H1 (cell line): ENCODE measurements at regions not wholly inside any gene's neighbourhood (a gene's known extent, or its start where the extent isn't known, plus 50 kb on each side); places are given as distances from the start of the nearest gene placed in this dataset.

ENCODE experiments used
- CTCF ChIA-PET: fragments of 300-600 bp; sonication (Branson Sonifier 250); formaldehyde crosslinking; loops from one replicate; lab custom pipeline; 2021; ENCODE audit not compliant: partially characterized antibody; lab: Charles Lee
- POLR2A ChIA-PET: fragments of 300-600 bp; sonication (Branson Sonifier 250); formaldehyde crosslinking; loops from one replicate; lab custom pipeline; 2021; ENCODE audit warnings: inconsistent platforms; ENCODE audit not compliant: partially characterized antibody; lab: Charles Lee
- DNase-seq, 2 experiments: peaks; one replicate each; pipeline versions ENCODE4 v3.0.0 to v3.0.0-alpha.2; 2010 to 2022; ENCODE audit warnings: low spot score in 2 of 2, low read depth in 1 of 2, mixed read lengths in 1 of 2
- FAIRE-seq: peaks from 2 replicates; lab custom pipeline; 2011; peaks lifted over from hg19 to GRCh38; lab: Jason Lieb, UNC
- H2AFZ ChIP-seq: 2 replicates; pipeline ENCODE4 v1.8.1; 2012; ENCODE audit warnings: low read length, inconsistent platforms
- H2AK5ac ChIP-seq: 2 replicates; pipeline ENCODE4 v1.6.1; 2013; ENCODE audit warnings: low read depth, low read length
- H2BK120ac ChIP-seq: replicated peaks from 2 replicates; pipeline ENCODE3; 2013; ENCODE audit warnings: low read depth, low read length, inconsistent platforms
- H2BK12ac ChIP-seq: 2 replicates; pipeline ENCODE4 v1.6.1; 2013; ENCODE audit warnings: low read depth, low read length
- H2BK15ac ChIP-seq: 2 replicates; pipeline ENCODE4 v1.6.1; 2013; ENCODE audit warnings: low read length
- H2BK20ac ChIP-seq: 2 replicates; pipeline ENCODE4 v1.6.1; 2013; ENCODE audit warnings: low read length
- H2BK5ac ChIP-seq: 2 replicates; pipeline ENCODE4 v1.6.1; 2013; ENCODE audit warnings: low read depth, low read length
- H3K14ac ChIP-seq: 2 replicates; pipeline ENCODE4 v1.6.1; 2013; ENCODE audit warnings: inconsistent platforms; ENCODE audit not compliant: insufficient read length
- H3K18ac ChIP-seq: 2 replicates; pipeline ENCODE4 v1.6.1; 2013; ENCODE audit warnings: low read length; ENCODE audit errors: extremely low read depth
- H3K23ac ChIP-seq: 2 replicates; pipeline ENCODE4 v1.6.1; 2013; ENCODE audit warnings: inconsistent platforms; ENCODE audit not compliant: insufficient read length
- H3K23me2 ChIP-seq: 2 replicates; pipeline ENCODE4 v1.6.1; 2013; ENCODE audit warnings: low read depth, low read length
- H3K27ac ChIP-seq: 2 replicates; pipeline ENCODE4 v1.6.1; 2011; ENCODE audit warnings: low read depth, low read length, inconsistent platforms
- H3K27me3 ChIP-seq, 4 experiments: replicated peaks in 1 of 4; 1 replicate in 1 of 4; 2 replicates in 3 of 4; pipeline versions ENCODE4 v1.6.1 to v1.8.1; 2011 to 2013; ENCODE audit warnings: low read length in 3 of 4, mild to moderate bottlenecking in 3 of 4, inconsistent platforms in 2 of 4, mixed read lengths in 2 of 4, moderate library complexity in 1 of 4; ENCODE audit not compliant: control insufficient read depth in 3 of 4, insufficient read depth in 3 of 4; ENCODE audit errors: extremely low read depth in 1 of 4
- H3K36me3 ChIP-seq, 4 experiments: 2 replicates each; pipeline versions ENCODE4 v1.6.1 to v1.8.1; 2011 to 2013; ENCODE audit warnings: mild to moderate bottlenecking in 4 of 4, low read length in 3 of 4, moderate library complexity in 2 of 4, control low read depth in 1 of 4, inconsistent platforms in 1 of 4; ENCODE audit not compliant: insufficient read depth in 4 of 4, control insufficient read depth in 2 of 4
- H3K4ac ChIP-seq: replicated peaks from 2 replicates; pipeline ENCODE3; 2013; ENCODE audit warnings: low read length, low read depth, mixed read lengths, inconsistent platforms; ENCODE audit not compliant: insufficient read length
- H3K4me1 ChIP-seq, 4 experiments: replicated peaks in 1 of 4; 1 replicate in 1 of 4; 2 replicates in 3 of 4; pipeline versions ENCODE4 v1.6.1 to v1.8.1; 2011 to 2013; ENCODE audit warnings: low read length in 3 of 4, inconsistent platforms in 2 of 4, mixed read lengths in 1 of 4; ENCODE audit not compliant: insufficient read depth in 4 of 4, control insufficient read depth in 3 of 4
- H3K4me2 ChIP-seq, 2 experiments: 2 replicates each; pipeline versions ENCODE4 v1.6.1 to v1.8.1; 2011 to 2013; ENCODE audit warnings: low read depth in 2 of 2, low read length in 2 of 2, control low read depth in 1 of 2, inconsistent platforms in 1 of 2, mild to moderate bottlenecking in 1 of 2; ENCODE audit not compliant: insufficient read depth in 1 of 2
- H3K4me3 ChIP-seq, 4 experiments: fragments of 200-600, 300-600 bp in 1 of 4; sonication (generic), shearing (Covaris generic), sonication (Bioruptor Twin) in 1 of 4; 2 replicates each; pipeline versions ENCODE4 v1.5.1 to v1.8.1; 2011 to 2016; ENCODE audit warnings: low read length in 4 of 4, low read depth in 3 of 4, control low read depth in 2 of 4, inconsistent platforms in 2 of 4, mild to moderate bottlenecking in 2 of 4, mixed read lengths in 1 of 4, moderate library complexity in 1 of 4; ENCODE audit not compliant: insufficient read depth in 2 of 4; ENCODE audit errors: extremely low read depth in 1 of 4
- H3K56ac ChIP-seq: replicated peaks from 2 replicates; pipeline ENCODE3; 2013; ENCODE audit warnings: low read depth, mild to moderate bottlenecking, mixed read lengths, low read length, inconsistent platforms; ENCODE audit not compliant: insufficient read length
- H3K79me1 ChIP-seq: 2 replicates; pipeline ENCODE4 v1.6.1; 2013; ENCODE audit warnings: low read depth, low read length, control low read depth
- H3K79me2 ChIP-seq, 2 experiments: 2 replicates each; pipeline versions ENCODE4 v1.6.1 to v1.8.1; 2012 to 2013; ENCODE audit warnings: low read length in 2 of 2, mild to moderate bottlenecking in 2 of 2, inconsistent platforms in 1 of 2; ENCODE audit not compliant: insufficient read depth in 2 of 2, control insufficient read depth in 1 of 2
- H3K9ac ChIP-seq, 4 experiments: replicated peaks in 1 of 4; 1 replicate in 1 of 4; 2 replicates in 3 of 4; pipeline versions ENCODE4 v1.6.1 to v1.8.1; 2011 to 2013; ENCODE audit warnings: low read depth in 3 of 4, low read length in 3 of 4, control low read depth in 2 of 4, mild to moderate bottlenecking in 2 of 4, moderate library complexity in 2 of 4, inconsistent platforms in 1 of 4; ENCODE audit errors: extremely low read depth in 1 of 4
- H3K9me3 ChIP-seq, 2 experiments: 2 replicates each; pipeline versions ENCODE4 v1.6.1 to v1.8.1; 2012 to 2013; ENCODE audit warnings: mild to moderate bottlenecking in 2 of 2, moderate library complexity in 2 of 2, control low read depth in 1 of 2, inconsistent platforms in 1 of 2, low read depth in 1 of 2, low read length in 1 of 2, mixed read lengths in 1 of 2; ENCODE audit not compliant: insufficient read depth in 2 of 2
- H4K20me1 ChIP-seq, 2 experiments: replicated peaks in 1 of 2; 2 replicates each; pipeline versions ENCODE3 to v1.8.1; 2011 to 2013; ENCODE audit warnings: inconsistent platforms in 2 of 2, low read length in 2 of 2, mild to moderate bottlenecking in 1 of 2; ENCODE audit not compliant: insufficient read depth in 2 of 2, control insufficient read depth in 1 of 2
- H4K5ac ChIP-seq: 2 replicates; pipeline ENCODE4 v1.6.1; 2013; ENCODE audit warnings: low read length, low read depth, mixed read lengths, inconsistent platforms; ENCODE audit not compliant: insufficient read length
- H4K8ac ChIP-seq: 2 replicates; pipeline ENCODE4 v1.8.0; 2013; ENCODE audit warnings: mild to moderate bottlenecking, moderate library complexity, low read length, inconsistent platforms; ENCODE audit not compliant: insufficient read depth; ENCODE audit errors: extremely low read depth
- H4K91ac ChIP-seq: replicated peaks from 2 replicates; pipeline ENCODE3; 2013; ENCODE audit warnings: low read length, mixed read lengths, inconsistent platforms; ENCODE audit not compliant: insufficient read length
- ASH2L ChIP-seq: fragments of 200-600, 300-600 bp; sonication (generic); IDR thresholded peaks from one replicate; pipeline ENCODE4 v1.7.1; 2017; ENCODE audit warnings: low read length
- BACH1 ChIP-seq: IDR thresholded peaks from 2 replicates; pipeline ENCODE4 v1.6.1; 2012; ENCODE audit warnings: low read length, improper control_type of control experiment
- FOSL1 ChIP-seq: IDR thresholded peaks from 2 replicates; pipeline ENCODE4 v1.6.1; 2011; ENCODE audit warnings: mild to moderate bottlenecking, low read depth, low read length, moderate library complexity; ENCODE audit not compliant: insufficient read depth
- MAFK ChIP-seq: IDR thresholded peaks from 2 replicates; pipeline ENCODE4 v1.6.1; 2012; ENCODE audit warnings: low read depth, mild to moderate bottlenecking, improper control_type of control experiment, low read length
- NANOG ChIP-seq: IDR thresholded peaks from 2 replicates; pipeline ENCODE4 v1.6.1; 2011; ENCODE audit warnings: low read length, low read depth, mild to moderate bottlenecking, inconsistent platforms; ENCODE audit not compliant: insufficient read depth, poor library complexity, severe bottlenecking
- RAD21 ChIP-seq, 2 experiments: IDR thresholded peaks in 1 of 2; conservative IDR thresholded peaks in 1 of 2; 2 replicates each; pipeline ENCODE4 v1.6.1; 2011; ENCODE audit warnings: low read depth in 2 of 2, low read length in 2 of 2, improper control_type of control experiment in 1 of 2, inconsistent platforms in 1 of 2, mild to moderate bottlenecking in 1 of 2, moderate library complexity in 1 of 2
- RNF2 ChIP-seq: fragments of 200-900, 300-1000 bp; sonication (generic); IDR thresholded peaks from 2 replicates; pipeline ENCODE4 v1.7.1; 2016; ENCODE audit warnings: borderline replicate concordance, low read depth, mild to moderate bottlenecking, antibody characterized with exemption, low read length; ENCODE audit not compliant: poor library complexity, severe bottlenecking; ENCODE audit errors: missing control alignments
- SP4 ChIP-seq: IDR thresholded peaks from 2 replicates; pipeline ENCODE4 v1.6.1; 2012; ENCODE audit warnings: low read length, inconsistent platforms
- WGBS, 2 experiments: shearing (Covaris generic) in 1 of 2; methylation state at CpG; one replicate each; pipeline versions ENCODE4 v1.1.6 to v1.1.7; 2013 to 2015; ENCODE audit warnings: low lambda C conversion rate in 2 of 2, mixed read lengths in 2 of 2, inconsistent platforms in 1 of 2, low coverage in 1 of 2, missing lambda C conversion rate in 1 of 2; ENCODE audit not compliant: insufficient replicate concordance in 2 of 2, insufficient coverage in 1 of 2, insufficient read length in 1 of 2; ENCODE audit errors: extremely low coverage in 1 of 2, missing lambda C conversion rate in 1 of 2; 5-methylcytosine and 5-hydroxymethylcytosine counted together
- TF ChIP-seq, protein P1 (sequence below): IDR thresholded peaks from 2 replicates; pipeline ENCODE4 v1.6.1; 2012; ENCODE audit warnings: inconsistent platforms

- no peak for TF ChIP-seq BACH1
Observed at GRCh38 chr18:73549236-73549635, 598.4 kb downstream of the FBXO15 start (continued).

DNA sequence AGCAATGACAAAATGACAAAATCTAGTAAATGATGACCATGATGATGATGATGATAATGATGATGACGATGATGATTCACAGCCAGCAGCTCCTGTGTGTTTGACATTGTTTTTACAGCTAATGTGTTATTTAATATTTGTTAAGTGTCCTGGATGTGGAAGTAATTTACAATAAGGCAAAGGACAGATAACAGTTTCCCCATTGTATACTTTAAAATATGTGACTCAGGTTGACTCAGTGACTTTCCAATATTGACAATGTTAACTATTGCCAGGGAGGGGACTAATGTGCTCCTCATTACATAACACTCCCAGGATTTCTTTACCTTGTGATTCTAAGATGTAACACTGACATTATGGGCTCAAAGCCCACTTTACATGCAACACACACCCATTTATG is 602.2 kb downstream of the FBXO15 start:
- Histone ChIP-seq H4K5ac (no peak overlapping the region), H4K20me1 (no peaks in the 10 kb centered on the region), H3K4ac (no peak overlapping the region), H2BK12ac (no peak overlapping the region), H3K36me3 (no peaks in the 10 kb centered on the region), H2BK5ac (no peak overlapping the region), H4K91ac (no peak overlapping the region), H3K23ac (no peak overlapping the region), H3K9me3 (no peaks in the 10 kb centered on the region), H3K27me3 (no peaks in the 10 kb centered on the region), H2AK5ac (no peak overlapping the region), H3K23me2 (no peaks in the 10 kb centered on the region), H2AFZ (no peak overlapping the region), H3K4me1 (no peaks in the 10 kb centered on the region), H3K79me1 (no peaks in the 10 kb centered on the region), H3K4me2 (no peak overlapping the region), H3K79me2 (no peaks in the 10 kb centered on the region), H3K18ac (no peak overlapping the region), H2BK15ac (no peak overlapping the region), H3K9ac (no peak overlapping the region), H3K14ac (no peak overlapping the region), H2BK20ac (no peak overlapping the region), H3K56ac (no peak overlapping the region), H4K8ac (no peak overlapping the region), H3K27ac (no peak overlapping the region), H2BK120ac (no peak overlapping the region), H3K4me3 (no peak overlapping the region)
- 62% methylated on average over 1 of the region's 1 CpG; no CpG with 5 or more reads in 1 of the 2 experiments for WGBS, 2 experiments
- FAIRE-seq = no peak
- ChIA-PET CTCF (no interaction called here), POLR2A (no interaction called here)
- no peak for DNase-seq
- TF ChIP-seq MAFK (no peak), NANOG (no peak), ASH2L (no peak), RNF2 (no peak), FOSL1 (no peak), SP4 (no peak), RAD21 (IDR thresholded peaks at IDR 0.05 in 1 of 2, conservative IDR thresholded peaks at IDR 0.05 in 1 of 2; ENCODE audit: low read depth in 2 of 2, low read length in 2 of 2) (no peak)
- TF ChIP-seq, protein P1, sequence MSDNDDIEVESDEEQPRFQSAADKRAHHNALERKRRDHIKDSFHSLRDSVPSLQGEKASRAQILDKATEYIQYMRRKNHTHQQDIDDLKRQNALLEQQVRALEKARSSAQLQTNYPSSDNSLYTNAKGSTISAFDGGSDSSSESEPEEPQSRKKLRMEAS = no peak
